Tibial nerve (tissue), 4 donors: ENCODE measurements at regions not wholly inside any gene's neighbourhood (a gene's known extent, or its start where the extent isn't known, plus 50 kb on each side); places are given as distances from the start of the nearest gene placed in this dataset.

Source experiments
- DNase-seq, 2 donors: peaks; one replicate each; pipeline ENCODE4 v3.0.0-alpha.2; 2019; ENCODE audit warnings: low spot score in 2 of 2
- H3K27ac ChIP-seq, 4 donors: fragments of 200-600 bp; sonication (generic) in 3 of 4; one replicate each; pipeline ENCODE4 v1.5.1; 2017 to 2019; ENCODE audit warnings: mild to moderate bottlenecking in 1 of 4
- H3K27me3 ChIP-seq, 2 donors: fragments of 200-600 bp; sonication (generic) in 1 of 2; one replicate each; pipeline versions ENCODE4 v1.5.1 to v1.6.0; 2017 to 2019
- H3K36me3 ChIP-seq, 3 donors: fragments of 200-600 bp; sonication (generic); one replicate each; pipeline ENCODE4 v1.5.1; 2018 to 2019
- H3K4me1 ChIP-seq, 4 donors: fragments of 200-600 bp; sonication (generic) in 3 of 4; one replicate each; pipeline ENCODE4 v1.5.1; 2017 to 2019
- H3K4me3 ChIP-seq, 4 donors: fragments of 200-600 bp; sonication (generic) in 3 of 4; one replicate each; pipeline ENCODE4 v1.5.1; 2017 to 2019; ENCODE audit warnings: mild to moderate bottlenecking in 1 of 4, moderate library complexity in 1 of 4
- H3K9me3 ChIP-seq, 4 donors: fragments of 200-600 bp; sonication (generic) in 3 of 4; one replicate each; pipeline ENCODE4 v1.5.1; 2017 to 2019
- CTCF ChIP-seq, 5 experiments: fragments of 200-600 bp in 3 of 5; fragments of 450-650 bp in 2 of 5; sonication (generic) in 3 of 5; IDR thresholded peaks; one replicate each; pipeline ENCODE4 v1.5.1; 2016 to 2019; ENCODE audit warnings: antibody characterized with exemption in 5 of 5, mild to moderate bottlenecking in 3 of 5, moderate library complexity in 2 of 5
- EP300 ChIP-seq, 2 donors: sonication (generic); formaldehyde crosslinking; IDR thresholded peaks; one replicate each; pipeline ENCODE4 v1.6.1; 2017; ENCODE audit warnings: antibody characterized with exemption in 2 of 2, mild to moderate bottlenecking in 1 of 2
- POLR2A ChIP-seq, 2 donors: fragments of 450-650 bp; IDR thresholded peaks; one replicate each; pipeline ENCODE4 v1.6.1; 2017; ENCODE audit warnings: antibody characterized with exemption in 2 of 2, mild to moderate bottlenecking in 2 of 2, moderate library complexity in 2 of 2
- WGBS, 2 donors: methylation state at CpG; one replicate each; pipeline ENCODE4 v1.1.5; 2018; 5-methylcytosine and 5-hydroxymethylcytosine counted together

GRCh38 chr5:168188182-168188581 is 103.3 kb upstream of the WWC1 start:
- Histone ChIP-seq H3K27me3 (no peaks in the 10 kb centered on the region), H3K27ac (no peak overlapping the region), H3K9me3 (no peaks in the 10 kb centered on the region), H3K36me3 (no peaks in the 10 kb centered on the region), H3K4me3 (no peak overlapping the region), H3K4me1 (no peaks in the 10 kb centered on the region)
- TF ChIP-seq CTCF (IDR thresholded peaks at IDR 0.05) (no peak), POLR2A (IDR thresholded peaks at IDR 0.05) (no peak), EP300 (IDR thresholded peaks at IDR 0.05) (no peak)
- 86 to 92% methylated on average over 8 of the region's 8 CpGs for WGBS, 2 donors
- no peak for DNase-seq

GRCh38 chr5:168192120-168192519 is 99.3 kb upstream of the WWC1 start:
- Histone ChIP-seq H3K27me3 (no peaks in the 10 kb centered on the region), H3K4me3 (no peak overlapping the region), H3K4me1 (no peaks in the 10 kb centered on the region), H3K36me3 (no peaks in the 10 kb centered on the region), H3K27ac (no peak overlapping the region), H3K9me3 (no peaks in the 10 kb centered on the region)
- 72 to 83% methylated on average over 4 of the region's 4 CpGs for WGBS, 2 donors
- TF ChIP-seq EP300 (IDR thresholded peaks at IDR 0.05): no peak
- no peak for TF ChIP-seq CTCF (IDR thresholded peaks at IDR 0.05)
- no peak for TF ChIP-seq POLR2A (IDR thresholded peaks at IDR 0.05)
- DNase-seq: no peak

DNA sequence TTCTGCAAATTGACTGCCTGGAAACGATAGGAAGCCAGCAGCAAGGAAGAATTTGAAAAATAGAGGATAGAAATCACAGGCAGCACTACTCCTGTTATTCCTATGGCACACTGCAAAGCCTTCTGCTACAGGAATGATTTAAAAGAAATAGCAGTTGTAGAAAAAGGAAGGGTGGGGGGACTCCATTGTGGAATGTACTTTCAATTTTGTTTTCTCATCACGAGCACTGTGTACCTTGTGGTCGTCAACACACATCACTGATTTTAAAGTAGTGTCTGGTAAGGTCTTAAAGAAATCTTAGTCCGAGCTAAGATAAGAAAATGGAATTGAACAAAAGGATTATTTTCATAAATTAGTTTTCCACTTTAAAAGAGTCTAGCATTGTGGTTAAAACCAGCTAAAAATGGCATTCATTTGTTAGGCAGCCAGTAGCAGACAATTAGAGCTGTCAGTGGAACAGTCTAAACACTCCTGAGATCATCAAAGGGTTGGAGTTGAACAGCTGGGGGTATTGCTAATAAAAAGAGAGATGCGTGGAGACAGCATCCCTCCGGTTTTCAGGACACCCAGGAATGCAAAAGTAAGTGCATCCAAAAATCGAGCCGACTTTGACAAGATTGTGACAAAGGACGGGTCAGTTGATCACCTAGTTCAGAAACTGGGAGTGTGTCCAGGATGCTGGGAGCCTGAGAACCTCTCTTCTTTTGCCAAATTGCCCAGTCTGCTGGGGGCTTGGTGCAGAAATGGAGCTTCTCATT is 97.8 kb upstream of the WWC1 start:
- no peak for DNase-seq
- Histone ChIP-seq H3K36me3 (no peaks in the 10 kb centered on the region), H3K9me3 (no peaks in the 10 kb centered on the region), H3K4me1 (no peaks in the 10 kb centered on the region), H3K27ac (no peak overlapping the region), H3K4me3 (no peak overlapping the region), H3K27me3 (no peaks in the 10 kb centered on the region)
- TF ChIP-seq EP300 (IDR thresholded peaks at IDR 0.05) (no peak), POLR2A (IDR thresholded peaks at IDR 0.05) (no peak), CTCF (IDR thresholded peaks at IDR 0.05) (no peak)
- WGBS, 2 donors: 50 to 56% methylated on average over 9 of the region's 9 CpGs

DNA sequence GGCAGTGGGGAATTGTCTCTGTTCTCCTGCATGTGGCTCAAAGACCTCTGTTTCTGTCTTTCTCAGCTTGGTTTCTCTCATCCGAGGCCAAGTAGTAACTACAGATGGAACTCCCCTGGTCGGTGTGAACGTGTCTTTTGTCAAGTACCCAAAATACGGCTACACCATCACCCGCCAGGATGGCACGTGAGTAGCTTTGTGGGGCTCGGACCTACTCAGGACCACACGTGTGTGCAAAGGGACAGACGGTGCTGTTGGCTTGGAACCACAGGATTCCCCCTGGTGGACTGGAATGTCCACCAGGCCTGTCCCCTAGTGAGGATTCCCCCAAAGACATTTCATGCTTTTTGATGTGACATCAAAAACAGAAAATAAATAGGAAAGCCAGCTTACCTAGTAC is 96.3 kb upstream of the WWC1 start:
- no peaks in the 10 kb centered on the region for H3K4me1 ChIP-seq
- DNase-seq: no peak
- 83 to 84% methylated on average over 9 of the region's 9 CpGs for WGBS, 2 donors
- H3K4me3 ChIP-seq: no peak overlapping the region
- no peaks in the 10 kb centered on the region for H3K27me3 ChIP-seq
- H3K9me3 ChIP-seq: no peaks in the 10 kb centered on the region
- H3K36me3 ChIP-seq: no peaks in the 10 kb centered on the region
- no peak for TF ChIP-seq EP300 (IDR thresholded peaks at IDR 0.05)
- no peak for TF ChIP-seq POLR2A (IDR thresholded peaks at IDR 0.05)
- no peak for TF ChIP-seq CTCF (IDR thresholded peaks at IDR 0.05)
- H3K27ac ChIP-seq: no peak overlapping the region

GRCh38 chr5:168198359-168198758 is 93.1 kb upstream of the WWC1 start:
- TF ChIP-seq EP300 (IDR thresholded peaks at IDR 0.05) (no peak), POLR2A (IDR thresholded peaks at IDR 0.05) (no peak), CTCF (IDR thresholded peaks at IDR 0.05) (no peak)
- 93 to 94% methylated on average over 2 of the region's 2 CpGs for WGBS, 2 donors

More at GRCh38 chr5:168198359-168198758, 93.1 kb upstream of the WWC1 start:
- DNase-seq: no peak
- no peak overlapping the region for H3K4me3 ChIP-seq
- no peaks in the 10 kb centered on the region for H3K27me3 ChIP-seq
- no peaks in the 10 kb centered on the region for H3K9me3 ChIP-seq
- no peaks in the 10 kb centered on the region for H3K4me1 ChIP-seq
- no peak overlapping the region for H3K27ac ChIP-seq
- no peaks in the 10 kb centered on the region for H3K36me3 ChIP-seq
